KMS-11 (cell line): ENCODE measurements at regions not wholly inside any gene's neighbourhood (a gene's known extent, or its start where the extent isn't known, plus 50 kb on each side); places are given as distances from the start of the nearest gene placed in this dataset.

Experiments
- H2AFZ ChIP-seq: fragments of 200-600 bp; sonication (generic); 2 replicates; pipeline ENCODE4 v1.6.1; 2016; ENCODE audit warnings: antibody characterized with exemption, mixed run types, low read depth
- H3K27ac ChIP-seq: fragments of 200-600 bp; sonication (generic); 2 replicates; pipeline ENCODE4 v1.6.1; 2016; ENCODE audit warnings: mild to moderate bottlenecking, mixed run types
- H3K27me3 ChIP-seq: fragments of 200-600 bp; sonication (generic); 2 replicates; pipeline ENCODE4 v1.6.1; 2017; ENCODE audit warnings: mild to moderate bottlenecking, low read depth, mixed run types, moderate library complexity; ENCODE audit not compliant: insufficient read depth
- H3K36me3 ChIP-seq: fragments of 200-600 bp; sonication (generic); 2 replicates; pipeline ENCODE4 v1.6.1; 2017; ENCODE audit warnings: mild to moderate bottlenecking, mixed run types; ENCODE audit not compliant: insufficient read depth
- H3K4me1 ChIP-seq: fragments of 200-600 bp; sonication (generic); 2 replicates; pipeline ENCODE4 v1.6.1; 2016; ENCODE audit warnings: mild to moderate bottlenecking, low read depth, mixed run types; ENCODE audit not compliant: poor library complexity, severe bottlenecking
- H3K4me2 ChIP-seq: fragments of 200-600 bp; sonication (generic); 2 replicates; pipeline ENCODE4 v1.7.0; 2016; ENCODE audit warnings: mild to moderate bottlenecking, mixed run types
- H3K4me3 ChIP-seq: fragments of 200-600 bp; sonication (generic); IDR thresholded peaks from 2 replicates; pipeline ENCODE4 v1.6.1; 2017; ENCODE audit warnings: low read depth, low read length, mixed read lengths; ENCODE audit not compliant: insufficient read depth
- H3K79me2 ChIP-seq: fragments of 200-600 bp; sonication (generic); 2 replicates; pipeline ENCODE4 v1.6.1; 2016; ENCODE audit warnings: low read depth, mixed run types; ENCODE audit not compliant: insufficient read depth
- H3K9ac ChIP-seq: fragments of 200-600 bp; sonication (generic); 2 replicates; pipeline ENCODE4 v1.6.1; 2016; ENCODE audit warnings: mild to moderate bottlenecking, mixed run types
- H4K20me1 ChIP-seq: fragments of 200-600 bp; sonication (generic); 2 replicates; pipeline ENCODE4 v1.6.1; 2016; ENCODE audit warnings: mild to moderate bottlenecking, mixed run types; ENCODE audit not compliant: insufficient read depth
- TF ChIP-seq, protein P1 (sequence below): fragments of 200-600 bp; sonication (generic); conservative IDR thresholded peaks from 2 replicates; pipeline ENCODE4 v1.6.1; 2017; ENCODE audit warnings: low read depth, mild to moderate bottlenecking, antibody characterized with exemption, low read length, moderate library complexity, mixed read lengths

GRCh38 chr7:25408876-25409275, 180.6 kb upstream of the NPVF start:
- no peak overlapping the region for H3K27ac ChIP-seq
- H3K79me2 ChIP-seq, result no peaks in the 10 kb centered on the region
- TF ChIP-seq, protein P1, sequence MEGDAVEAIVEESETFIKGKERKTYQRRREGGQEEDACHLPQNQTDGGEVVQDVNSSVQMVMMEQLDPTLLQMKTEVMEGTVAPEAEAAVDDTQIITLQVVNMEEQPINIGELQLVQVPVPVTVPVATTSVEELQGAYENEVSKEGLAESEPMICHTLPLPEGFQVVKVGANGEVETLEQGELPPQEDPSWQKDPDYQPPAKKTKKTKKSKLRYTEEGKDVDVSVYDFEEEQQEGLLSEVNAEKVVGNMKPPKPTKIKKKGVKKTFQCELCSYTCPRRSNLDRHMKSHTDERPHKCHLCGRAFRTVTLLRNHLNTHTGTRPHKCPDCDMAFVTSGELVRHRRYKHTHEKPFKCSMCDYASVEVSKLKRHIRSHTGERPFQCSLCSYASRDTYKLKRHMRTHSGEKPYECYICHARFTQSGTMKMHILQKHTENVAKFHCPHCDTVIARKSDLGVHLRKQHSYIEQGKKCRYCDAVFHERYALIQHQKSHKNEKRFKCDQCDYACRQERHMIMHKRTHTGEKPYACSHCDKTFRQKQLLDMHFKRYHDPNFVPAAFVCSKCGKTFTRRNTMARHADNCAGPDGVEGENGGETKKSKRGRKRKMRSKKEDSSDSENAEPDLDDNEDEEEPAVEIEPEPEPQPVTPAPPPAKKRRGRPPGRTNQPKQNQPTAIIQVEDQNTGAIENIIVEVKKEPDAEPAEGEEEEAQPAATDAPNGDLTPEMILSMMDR, result no peak
- no peaks in the 10 kb centered on the region for H3K4me1 ChIP-seq
- no peaks in the 10 kb centered on the region for H3K27me3 ChIP-seq
- H2AFZ ChIP-seq, result no peak overlapping the region
- H3K36me3 ChIP-seq, result no peaks in the 10 kb centered on the region
- no peak overlapping the region for H3K4me2 ChIP-seq
- H3K4me3 ChIP-seq, result no peak overlapping the region
- H4K20me1 ChIP-seq, result no peaks in the 10 kb centered on the region
- H3K9ac ChIP-seq, result no peak overlapping the region

DNA sequence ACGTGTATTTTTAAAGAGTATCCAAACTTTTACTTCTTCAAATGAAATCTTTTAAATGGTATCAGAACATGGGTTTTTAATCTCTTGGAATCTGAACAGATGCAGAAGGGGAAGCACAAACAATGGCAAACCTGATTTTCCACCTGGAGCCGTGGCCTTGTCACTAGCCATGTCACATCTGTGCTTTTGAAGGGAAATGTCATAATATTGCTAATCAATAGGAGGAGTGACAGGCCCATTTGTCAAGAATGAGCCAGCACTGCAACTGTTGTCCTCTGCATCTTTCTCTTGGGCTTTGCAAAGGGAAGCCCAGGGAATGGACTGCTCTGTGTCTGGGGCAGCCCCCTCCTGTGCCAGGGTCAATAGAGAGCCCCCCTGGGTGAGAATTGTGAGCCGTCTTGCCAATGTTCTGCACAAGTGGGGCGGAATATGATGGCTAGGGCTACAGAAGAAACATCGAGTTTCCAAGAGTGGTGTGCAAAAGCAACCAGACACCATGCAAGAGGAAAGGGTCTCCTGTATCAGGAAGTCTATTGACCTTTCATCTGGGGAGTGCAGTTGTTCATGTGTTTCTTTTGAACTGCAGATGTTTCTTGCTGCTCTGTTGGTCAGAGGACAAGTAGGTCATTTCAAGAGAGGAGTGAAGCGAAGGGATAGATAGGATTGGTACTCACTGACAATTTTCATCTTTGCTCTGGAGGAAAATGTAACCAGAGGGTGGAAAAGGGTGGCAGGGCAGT, 181.8 kb upstream of the NPVF start:
- no peaks in the 10 kb centered on the region for H3K36me3 ChIP-seq
- H3K9ac ChIP-seq, result no peak overlapping the region
- H3K4me3 ChIP-seq, result no peak overlapping the region
- H3K27ac ChIP-seq, result no peak overlapping the region
- H3K4me2 ChIP-seq, result no peak overlapping the region
- no peaks in the 10 kb centered on the region for H3K4me1 ChIP-seq
- no peaks in the 10 kb centered on the region for H4K20me1 ChIP-seq
- no peaks in the 10 kb centered on the region for H3K79me2 ChIP-seq
- TF ChIP-seq, protein P1, result no peak
- no peak overlapping the region for H2AFZ ChIP-seq
- no peaks in the 10 kb centered on the region for H3K27me3 ChIP-seq

DNA sequence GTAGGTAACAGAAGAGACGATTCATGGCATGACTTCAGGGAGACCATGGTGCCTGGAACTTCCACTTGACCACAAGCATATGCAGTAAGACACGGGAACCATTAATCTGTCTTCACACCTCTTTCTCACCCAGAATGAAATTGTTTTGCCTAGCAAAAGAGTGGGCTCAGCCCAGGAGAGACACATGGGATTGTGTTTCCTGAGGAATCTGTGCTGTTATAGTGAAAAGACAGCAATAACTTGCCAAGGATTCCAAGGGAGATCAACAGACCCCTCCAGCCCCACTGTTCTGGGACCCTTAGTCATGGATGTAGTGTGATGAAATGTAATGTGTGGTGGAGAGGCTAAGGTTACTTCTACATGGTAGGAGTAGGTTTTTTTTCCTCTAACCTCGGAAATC, 192.5 kb upstream of the NPVF start:
- Histone ChIP-seq H3K27ac (no peak overlapping the region), H3K4me3 (no peak overlapping the region), H3K36me3 (no peaks in the 10 kb centered on the region), H3K4me1 (no peaks in the 10 kb centered on the region), H3K4me2 (no peak overlapping the region), H4K20me1 (no peaks in the 10 kb centered on the region), H3K79me2 (no peaks in the 10 kb centered on the region), H2AFZ (no peak overlapping the region), H3K27me3 (no peaks in the 10 kb centered on the region), H3K9ac (no peak overlapping the region)
- TF ChIP-seq, protein P1, result no peak

DNA sequence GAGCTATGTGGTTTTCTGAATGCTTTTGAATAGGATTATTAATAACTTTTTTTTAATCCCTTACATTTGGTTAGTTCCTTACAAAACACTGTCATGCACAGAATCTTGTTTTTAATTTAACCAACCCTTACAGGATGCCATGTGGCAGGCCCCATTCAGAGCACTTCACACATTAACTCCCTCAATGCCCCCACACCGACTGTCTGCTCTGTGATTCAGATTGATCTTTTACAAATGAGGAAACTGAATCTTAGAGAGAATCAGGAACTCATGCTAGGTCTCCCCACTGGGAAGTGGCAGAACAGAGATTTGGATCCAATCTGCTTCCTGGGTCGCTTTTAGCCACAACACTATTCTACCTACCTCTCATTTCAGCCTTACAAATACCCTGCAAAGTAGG, 195.8 kb upstream of the NPVF start:
- TF ChIP-seq, protein P1, result no peak
- Histone ChIP-seq H3K9ac (no peak overlapping the region), H3K27me3 (no peaks in the 10 kb centered on the region), H3K79me2 (no peaks in the 10 kb centered on the region), H3K4me2 (no peak overlapping the region), H3K36me3 (no peaks in the 10 kb centered on the region), H2AFZ (no peak overlapping the region), H4K20me1 (no peaks in the 10 kb centered on the region), H3K4me3 (no peak overlapping the region), H3K4me1 (no peaks in the 10 kb centered on the region), H3K27ac (no peak overlapping the region)
